ENCODE measurements at regions not wholly inside any gene's neighbourhood (a gene's known extent, or its start where the extent isn't known, plus 50 kb on each side); places are given as distances from the start of the nearest gene placed in this dataset.

DNA sequence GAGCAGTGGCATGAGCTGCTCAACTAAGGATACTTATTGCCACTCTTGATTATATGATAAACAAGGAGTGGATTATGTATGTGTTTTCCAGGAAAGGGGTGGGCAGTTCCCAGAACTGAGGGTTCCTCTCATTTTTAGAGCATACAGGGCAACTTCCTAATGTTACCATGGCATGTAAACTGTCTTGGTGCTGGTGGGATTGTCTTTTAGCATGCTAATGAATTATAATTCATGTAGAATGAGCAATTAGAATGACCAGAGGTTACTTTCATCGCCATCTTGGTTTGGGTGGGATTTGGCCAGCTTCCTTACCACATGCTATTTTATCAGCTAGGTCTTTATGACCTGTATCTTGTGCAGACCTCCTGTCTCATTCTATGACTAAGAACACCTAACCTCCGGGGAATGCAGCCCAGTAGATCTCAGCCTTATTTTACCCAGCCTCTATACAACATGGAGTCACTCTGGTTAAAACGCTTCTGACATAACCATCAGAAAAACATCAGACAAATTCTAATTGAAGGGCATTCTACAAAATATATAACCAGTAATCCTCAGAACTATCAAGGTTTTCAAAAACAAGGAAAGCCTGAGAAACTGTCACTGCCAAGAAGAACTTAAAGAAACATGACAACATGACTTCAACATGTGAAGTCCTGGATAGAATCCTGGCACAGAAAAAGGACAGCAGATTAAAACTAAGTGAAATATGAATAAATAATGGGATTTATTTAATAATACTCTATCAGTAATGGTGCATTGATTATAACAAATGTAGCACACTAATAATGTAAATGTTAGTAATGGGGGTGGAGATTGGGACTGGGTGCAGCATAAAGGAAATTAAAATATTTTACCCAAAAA lies 365.0 kb downstream of the SEMA3D start:
- no peak for TF ChIP-seq CTCF (conservative IDR thresholded peaks at IDR 0.05; ENCODE audit: control insufficient read depth, insufficient read depth, low read depth, low read length)

GRCh38 chr7:84820481-84820880 lies 366.4 kb downstream of the SEMA3D start:
- DNase-seq (ENCODE audit: low read depth), result no peak
- no peak for TF ChIP-seq CTCF (conservative IDR thresholded peaks at IDR 0.05; ENCODE audit: control insufficient read depth, insufficient read depth, low read depth, low read length)
- no peak overlapping the region for H3K4me3 ChIP-seq (ENCODE audit: control insufficient read depth, low read depth, low read length)

More for the DNA sequence above, 365.0 kb downstream of the SEMA3D start:
- H3K4me3 ChIP-seq (ENCODE audit: control insufficient read depth, low read depth, low read length), result no peak overlapping the region
- no peak for DNase-seq (ENCODE audit: low read depth)

DNA sequence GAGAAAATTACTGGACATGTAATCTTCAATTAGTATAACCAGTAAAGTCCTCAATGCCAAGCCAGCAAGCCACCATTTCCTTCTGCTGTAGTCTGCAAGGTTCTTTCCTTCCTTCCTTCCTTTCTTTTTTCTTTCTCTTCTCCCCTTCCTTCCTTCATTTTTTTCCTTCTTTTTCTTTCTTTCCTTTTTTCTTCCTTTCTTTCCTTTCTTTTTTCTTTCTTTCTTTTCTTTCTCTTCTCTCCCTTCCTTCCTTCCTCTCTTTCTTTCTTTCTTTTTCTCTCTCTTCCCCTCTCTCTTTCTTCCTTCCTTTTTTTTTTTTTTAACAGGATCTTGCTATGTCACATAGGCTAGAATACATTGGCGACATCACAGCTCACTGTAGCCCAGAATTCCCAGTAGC lies 369.8 kb downstream of the SEMA3D start:
- H3K4me3 ChIP-seq (ENCODE audit: control insufficient read depth, low read depth, low read length), result no peak overlapping the region
- no peak for DNase-seq (ENCODE audit: low read depth)
- no peak for TF ChIP-seq CTCF (conservative IDR thresholded peaks at IDR 0.05; ENCODE audit: control insufficient read depth, insufficient read depth, low read depth, low read length)

DNA sequence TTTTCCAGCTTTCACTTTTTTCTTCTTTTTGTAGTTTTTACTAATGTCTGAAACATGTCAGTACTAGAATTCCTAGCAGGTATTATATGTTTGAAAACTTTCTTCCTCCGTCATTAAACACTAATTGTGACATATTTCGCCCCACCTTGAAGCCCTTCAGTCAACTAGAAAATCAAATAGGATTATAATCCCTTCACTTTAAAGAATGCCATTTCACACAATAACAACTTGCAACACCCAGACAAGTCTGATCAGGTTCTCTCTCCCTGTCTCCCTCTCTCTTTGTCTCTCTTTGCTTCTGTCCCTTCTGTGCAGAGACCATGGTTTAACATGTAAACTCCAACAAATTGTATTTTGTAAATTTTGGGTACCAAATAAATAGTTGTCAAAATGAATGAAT lies 373.5 kb downstream of the SEMA3D start:
- no peak for DNase-seq (ENCODE audit: low read depth)
- no peak for TF ChIP-seq CTCF (conservative IDR thresholded peaks at IDR 0.05; ENCODE audit: control insufficient read depth, insufficient read depth, low read depth, low read length)
- no peak overlapping the region for H3K4me3 ChIP-seq (ENCODE audit: control insufficient read depth, low read depth, low read length)

GRCh38 chr7:84812021-84812420 lies 374.8 kb downstream of the SEMA3D start:
- H3K4me3 ChIP-seq (ENCODE audit: control insufficient read depth, low read depth, low read length), result no peak overlapping the region
- DNase-seq (ENCODE audit: low read depth), result no peak
- TF ChIP-seq CTCF (conservative IDR thresholded peaks at IDR 0.05; ENCODE audit: control insufficient read depth, insufficient read depth, low read depth, low read length), result no peak

- H3K4me3 ChIP-seq (ENCODE audit: control insufficient read depth, low read depth, low read length), result no peak overlapping the region
- no peak for TF ChIP-seq CTCF (conservative IDR thresholded peaks at IDR 0.05; ENCODE audit: control insufficient read depth, insufficient read depth, low read depth, low read length)
- DNase-seq (ENCODE audit: low read depth), result no peak
Observed at GRCh38 chr7:84811362-84811761, 375.5 kb downstream of the SEMA3D start.

Measured in fibroblast of mammary gland (primary cell).